Upper lobe of right lung (tissue), 1 donor: ENCODE measurements at regions not wholly inside any gene's neighbourhood (a gene's known extent, or its start where the extent isn't known, plus 50 kb on each side); places are given as distances from the start of the nearest gene placed in this dataset.

ENCODE experiments used
- ATAC-seq: fragments of 200-7000 bp; cut with Tn5 transposase; one replicate; pipeline ENCODE4 v1.9.1; 2020; ENCODE audit warnings: mild to moderate bottlenecking, moderate library complexity
- DNase-seq: peaks from one replicate; pipeline ENCODE4 v3.0.0-alpha.2; 2020
- H3K27ac ChIP-seq: fragments of 200-600 bp; one replicate; pipeline ENCODE4 v1.8.0; 2022
- H3K27me3 ChIP-seq: fragments of 200-600 bp; one replicate; pipeline ENCODE4 v1.8.0; 2022; ENCODE audit warnings: mild to moderate bottlenecking
- H3K36me3 ChIP-seq: fragments of 200-600 bp; one replicate; pipeline ENCODE4 v1.8.0; 2022
- H3K4me1 ChIP-seq: fragments of 200-600 bp; one replicate; pipeline ENCODE4 v1.8.0; 2022
- H3K4me3 ChIP-seq: fragments of 200-600 bp; one replicate; pipeline ENCODE4 v1.8.0; 2022; ENCODE audit warnings: mild to moderate bottlenecking
- H3K9me3 ChIP-seq: fragments of 200-600 bp; one replicate; pipeline ENCODE4 v1.8.0; 2022
- intact Hi-C: fragments of 100-400 bp; cut with DNase I; formaldehyde crosslinking; loops from one replicate; pipeline ENCODE4 v1.11.0; 2022
- TF ChIP-seq, protein P1 (sequence below): fragments of 200-600 bp; IDR thresholded peaks from one replicate; pipeline ENCODE4 v1.8.0; 2022; ENCODE audit warnings: antibody characterized with exemption
- donor health status: DM: no; HTN: yes; CAD: no; lungs with severe emphysema.

DNA sequence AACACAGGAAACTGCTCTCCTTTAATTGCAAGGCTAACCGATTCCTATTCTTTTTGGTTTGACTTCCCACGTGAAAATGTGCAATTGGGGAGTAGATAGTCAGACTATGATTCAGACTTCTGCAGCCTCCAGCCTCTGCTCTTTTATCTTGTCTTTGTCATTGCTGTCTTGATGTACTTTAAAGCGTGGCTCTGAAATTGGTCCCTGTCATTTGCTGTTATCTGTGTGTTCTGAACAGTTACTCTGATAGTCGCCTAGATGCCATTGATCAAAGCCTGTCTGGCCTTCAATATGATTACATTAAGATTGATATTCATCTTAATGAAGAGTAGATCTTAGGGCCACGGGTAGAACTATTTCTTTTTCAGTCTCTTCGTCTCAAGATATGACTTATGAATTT lies 799.2 kb downstream of the REEP3 start:
- H3K9me3 ChIP-seq = no peaks in the 10 kb centered on the region
- no peaks in the 10 kb centered on the region for H3K36me3 ChIP-seq
- DNase-seq (no peak), ATAC-seq (no peak)
- TF ChIP-seq, protein P1, sequence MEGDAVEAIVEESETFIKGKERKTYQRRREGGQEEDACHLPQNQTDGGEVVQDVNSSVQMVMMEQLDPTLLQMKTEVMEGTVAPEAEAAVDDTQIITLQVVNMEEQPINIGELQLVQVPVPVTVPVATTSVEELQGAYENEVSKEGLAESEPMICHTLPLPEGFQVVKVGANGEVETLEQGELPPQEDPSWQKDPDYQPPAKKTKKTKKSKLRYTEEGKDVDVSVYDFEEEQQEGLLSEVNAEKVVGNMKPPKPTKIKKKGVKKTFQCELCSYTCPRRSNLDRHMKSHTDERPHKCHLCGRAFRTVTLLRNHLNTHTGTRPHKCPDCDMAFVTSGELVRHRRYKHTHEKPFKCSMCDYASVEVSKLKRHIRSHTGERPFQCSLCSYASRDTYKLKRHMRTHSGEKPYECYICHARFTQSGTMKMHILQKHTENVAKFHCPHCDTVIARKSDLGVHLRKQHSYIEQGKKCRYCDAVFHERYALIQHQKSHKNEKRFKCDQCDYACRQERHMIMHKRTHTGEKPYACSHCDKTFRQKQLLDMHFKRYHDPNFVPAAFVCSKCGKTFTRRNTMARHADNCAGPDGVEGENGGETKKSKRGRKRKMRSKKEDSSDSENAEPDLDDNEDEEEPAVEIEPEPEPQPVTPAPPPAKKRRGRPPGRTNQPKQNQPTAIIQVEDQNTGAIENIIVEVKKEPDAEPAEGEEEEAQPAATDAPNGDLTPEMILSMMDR = no peak
- no peak overlapping the region for H3K4me3 ChIP-seq
- no peak overlapping the region for H3K27ac ChIP-seq
- no peaks in the 10 kb centered on the region for H3K4me1 ChIP-seq
- intact Hi-C loops = no loop called here
- H3K27me3 ChIP-seq = no peaks in the 10 kb centered on the region

DNA sequence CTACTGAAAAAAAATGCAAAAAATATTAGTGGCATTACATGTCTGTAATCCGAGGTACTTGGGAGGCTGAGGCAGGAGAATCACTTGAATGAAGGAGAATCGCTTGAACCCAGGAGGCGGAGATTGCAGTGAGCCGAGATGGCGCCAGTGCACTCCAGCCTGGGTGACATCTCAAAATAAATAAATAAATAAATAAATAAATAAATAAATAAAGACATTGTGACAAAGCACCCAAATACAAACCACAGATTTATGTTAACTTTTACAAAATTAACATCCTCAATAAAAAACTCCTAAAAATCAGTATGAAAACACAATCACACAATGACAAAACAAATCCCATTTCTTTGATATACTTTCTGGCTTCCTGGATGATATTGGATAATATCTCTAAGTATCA lies 808.3 kb downstream of the REEP3 start:
- no peaks in the 10 kb centered on the region for H3K36me3 ChIP-seq
- no peaks in the 10 kb centered on the region for H3K27me3 ChIP-seq
- intact Hi-C loops = no loop called here
- no peak overlapping the region for H3K4me3 ChIP-seq
- DNase-seq (no peak), ATAC-seq (no peak)
- H3K9me3 ChIP-seq = peaks cover 4% of the 10 kb centered on the region
- H3K27ac ChIP-seq = no peak overlapping the region
- no peaks in the 10 kb centered on the region for H3K4me1 ChIP-seq
- TF ChIP-seq, protein P1 = no peak

DNA sequence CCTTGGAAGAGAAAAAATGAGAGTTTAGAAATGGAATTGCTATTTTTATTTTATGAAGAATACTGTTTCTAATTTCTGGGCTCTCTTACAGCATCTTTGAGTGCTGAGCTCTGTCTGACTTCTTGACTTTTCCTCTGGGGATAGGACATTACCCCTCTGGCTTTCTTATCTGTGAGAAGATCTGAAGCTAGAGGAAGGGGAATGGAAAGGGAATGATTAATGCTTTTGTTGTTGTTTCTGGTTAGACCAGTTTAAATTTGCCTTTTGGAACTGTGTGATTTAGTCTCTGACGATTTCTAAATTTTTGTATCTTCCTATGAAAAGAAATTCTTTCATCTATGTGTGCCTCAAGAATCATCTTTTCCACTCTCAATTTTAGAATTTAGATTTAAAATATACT lies 811.4 kb downstream of the REEP3 start:
- H3K27me3 ChIP-seq = no peaks in the 10 kb centered on the region
- ATAC-seq = no peak
- H3K9me3 ChIP-seq = peaks cover 2% of the 10 kb centered on the region
- no peak overlapping the region for H3K4me3 ChIP-seq
- no peaks in the 10 kb centered on the region for H3K36me3 ChIP-seq
- TF ChIP-seq, protein P1 = no peak
- intact Hi-C loops = no loop called here
- no peaks in the 10 kb centered on the region for H3K4me1 ChIP-seq
- no peak overlapping the region for H3K27ac ChIP-seq
- DNase-seq = no peak

DNA sequence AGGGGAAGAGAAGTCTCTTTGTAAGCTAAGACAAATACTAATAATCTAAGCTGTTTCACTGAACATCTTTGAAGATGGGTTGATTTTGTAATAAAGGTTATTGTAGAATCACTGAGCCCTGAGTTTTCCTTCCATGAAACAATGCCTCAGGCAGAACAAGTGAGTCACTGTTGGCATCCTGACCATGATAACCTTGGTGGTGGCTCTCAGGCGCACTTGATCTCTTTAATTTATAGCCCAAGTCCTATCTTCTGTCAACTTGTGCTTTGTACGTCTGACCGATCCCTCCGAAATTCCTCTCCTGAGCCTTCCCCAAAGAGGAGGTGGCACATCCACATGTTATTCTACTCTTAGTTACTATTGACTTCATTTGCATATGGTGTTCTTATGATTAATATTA lies 812.9 kb downstream of the REEP3 start:
- no peaks in the 10 kb centered on the region for H3K36me3 ChIP-seq
- ATAC-seq = no peak
- no peaks in the 10 kb centered on the region for H3K4me1 ChIP-seq
- no peaks in the 10 kb centered on the region for H3K27me3 ChIP-seq
- no peak overlapping the region for H3K4me3 ChIP-seq
- TF ChIP-seq, protein P1 = no peak
- H3K9me3 ChIP-seq = no peaks in the 10 kb centered on the region
- no peak overlapping the region for H3K27ac ChIP-seq
- no peak for DNase-seq
- intact Hi-C loops = no loop called here

DNA sequence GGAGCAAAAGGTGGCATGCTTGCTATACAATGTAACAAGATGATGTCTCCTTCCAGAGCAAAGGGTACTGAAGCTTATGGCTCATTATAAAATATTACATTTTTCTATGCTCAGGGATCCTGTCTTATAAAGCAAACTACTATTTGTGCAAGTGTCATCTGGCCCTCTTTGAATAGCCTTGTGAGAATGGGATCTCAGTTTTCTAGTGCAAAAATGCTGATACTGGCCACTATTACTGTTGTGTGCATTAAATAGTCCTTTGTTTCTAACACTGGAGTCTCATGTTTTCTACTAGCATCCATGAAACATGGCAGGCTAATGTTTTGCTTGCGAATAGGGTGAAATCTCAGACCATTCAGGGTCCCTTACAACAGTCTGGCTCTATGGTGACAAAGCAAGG lies 823.0 kb downstream of the REEP3 start:
- Histone ChIP-seq H3K9me3 (no peaks in the 10 kb centered on the region), H3K36me3 (no peaks in the 10 kb centered on the region), H3K4me1 (no peaks in the 10 kb centered on the region), H3K27me3 (no peaks in the 10 kb centered on the region), H3K4me3 (no peak overlapping the region), H3K27ac (no peak overlapping the region)
- intact Hi-C loops = no loop called here
- TF ChIP-seq, protein P1 = no peak
- no peak for DNase-seq
- no peak for ATAC-seq

DNA sequence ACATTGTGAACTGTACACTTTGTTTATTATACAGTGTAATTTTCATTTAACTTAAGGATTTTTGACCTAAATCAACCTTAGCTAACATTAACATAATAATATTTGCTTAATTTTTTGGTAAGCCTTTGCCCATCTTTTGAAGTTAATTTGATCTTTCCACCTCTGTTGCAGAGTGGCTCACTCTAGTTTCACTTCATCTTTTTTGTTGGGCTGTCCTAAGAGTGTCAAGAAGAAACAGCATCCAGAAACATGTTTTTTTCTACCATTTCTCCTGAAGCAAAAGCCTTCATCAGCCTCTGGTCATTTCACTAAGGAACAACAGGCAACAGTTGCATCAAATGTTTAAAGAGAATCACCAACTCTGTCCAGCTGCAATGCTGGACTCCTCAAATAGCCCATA lies 824.7 kb downstream of the REEP3 start:
- H3K9me3 ChIP-seq = no peaks in the 10 kb centered on the region
- DNase-seq (no peak), ATAC-seq (no peak)
- H3K36me3 ChIP-seq = no peaks in the 10 kb centered on the region
- TF ChIP-seq, protein P1 = no peak
- no peaks in the 10 kb centered on the region for H3K27me3 ChIP-seq
- no peak overlapping the region for H3K27ac ChIP-seq
- no peaks in the 10 kb centered on the region for H3K4me1 ChIP-seq
- intact Hi-C loops = no loop called here
- H3K4me3 ChIP-seq = no peak overlapping the region
